Activated T-cell treated with anti-CD3 and anti-CD28 coated beads for 24 hours (primary cell): ENCODE measurements at regions not wholly inside any gene's neighbourhood (a gene's known extent, or its start where the extent isn't known, plus 50 kb on each side); places are given as distances from the start of the nearest gene placed in this dataset.
"Not testable (repeated sequence)": the region's sequence is repeated elsewhere in the genome, so short reads cannot be mapped to it uniquely, and the experiment has no call there.

ENCODE experiments used
- DNase-seq: peaks from one replicate; pipeline ENCODE4 v3.0.0-alpha.2; 2020; ENCODE audit warnings: low read depth

GRCh38 chr6:28768187-28768913 lies 155.4 kb downstream of the TRIM27 start:
- no peak for DNase-seq

- no peak for DNase-seq
Measured at GRCh38 chr6:28769626-28770402, 154.0 kb downstream of the TRIM27 start.

- DNase-seq: no peak
Measured at GRCh38 chr6:28770732-28771131, 153.1 kb downstream of the TRIM27 start.

GRCh38 chr6:28771401-28772267 lies 152.2 kb downstream of the TRIM27 start:
- no peak for DNase-seq

GRCh38 chr6:28772480-28773381 lies 151.1 kb downstream of the TRIM27 start:
- DNase-seq: no peak

- no peak for DNase-seq
Measured at GRCh38 chr6:28774292-28775051, 149.3 kb downstream of the TRIM27 start.

- no peak for DNase-seq
Measured at GRCh38 chr6:28775052-28775376, 148.8 kb downstream of the TRIM27 start.

- no peak for DNase-seq
Measured at GRCh38 chr6:28775405-28776129, 148.2 kb downstream of the TRIM27 start.

- DNase-seq: no peak
Measured at GRCh38 chr6:28776269-28777146, 147.3 kb downstream of the TRIM27 start.

GRCh38 chr6:28777147-28777461 lies 146.7 kb downstream of the TRIM27 start:
- DNase-seq: no peak

- no peak for DNase-seq
Measured at GRCh38 chr6:28782113-28782673, 141.6 kb downstream of the TRIM27 start.

- DNase-seq: no peak
Measured at GRCh38 chr6:28785962-28786679, 137.7 kb downstream of the TRIM27 start.

- DNase-seq: peak; percentile 31
Measured at GRCh38 chr6:28789553-28790083, 134.2 kb downstream of the TRIM27 start.

- no peak for DNase-seq
Measured at GRCh38 chr6:28791002-28791383, 132.8 kb downstream of the TRIM27 start.

- no peak for DNase-seq
Measured at GRCh38 chr6:28794175-28795002, 129.4 kb downstream of the TRIM27 start.

- DNase-seq: not testable (repeated sequence)
Measured at GRCh38 chr6:28800647-28801046, 123.1 kb downstream of the TRIM27 start.
